ENCODE measurements at regions not wholly inside any gene's neighbourhood (a gene's known extent, or its start where the extent isn't known, plus 50 kb on each side); places are given as distances from the start of the nearest gene placed in this dataset.

GRCh38 chr2:234147335-234147861 lies 96.9 kb downstream of the SPP2 start (continued):
- TF ChIP-seq, protein P1, sequence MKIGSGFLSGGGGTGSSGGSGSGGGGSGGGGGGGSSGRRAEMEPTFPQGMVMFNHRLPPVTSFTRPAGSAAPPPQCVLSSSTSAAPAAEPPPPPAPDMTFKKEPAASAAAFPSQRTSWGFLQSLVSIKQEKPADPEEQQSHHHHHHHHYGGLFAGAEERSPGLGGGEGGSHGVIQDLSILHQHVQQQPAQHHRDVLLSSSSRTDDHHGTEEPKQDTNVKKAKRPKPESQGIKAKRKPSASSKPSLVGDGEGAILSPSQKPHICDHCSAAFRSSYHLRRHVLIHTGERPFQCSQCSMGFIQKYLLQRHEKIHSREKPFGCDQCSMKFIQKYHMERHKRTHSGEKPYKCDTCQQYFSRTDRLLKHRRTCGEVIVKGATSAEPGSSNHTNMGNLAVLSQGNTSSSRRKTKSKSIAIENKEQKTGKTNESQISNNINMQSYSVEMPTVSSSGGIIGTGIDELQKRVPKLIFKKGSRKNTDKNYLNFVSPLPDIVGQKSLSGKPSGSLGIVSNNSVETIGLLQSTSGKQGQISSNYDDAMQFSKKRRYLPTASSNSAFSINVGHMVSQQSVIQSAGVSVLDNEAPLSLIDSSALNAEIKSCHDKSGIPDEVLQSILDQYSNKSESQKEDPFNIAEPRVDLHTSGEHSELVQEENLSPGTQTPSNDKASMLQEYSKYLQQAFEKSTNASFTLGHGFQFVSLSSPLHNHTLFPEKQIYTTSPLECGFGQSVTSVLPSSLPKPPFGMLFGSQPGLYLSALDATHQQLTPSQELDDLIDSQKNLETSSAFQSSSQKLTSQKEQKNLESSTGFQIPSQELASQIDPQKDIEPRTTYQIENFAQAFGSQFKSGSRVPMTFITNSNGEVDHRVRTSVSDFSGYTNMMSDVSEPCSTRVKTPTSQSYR (CRISPR knock-in tag; IDR thresholded peaks at IDR 0.05; ENCODE audit: borderline replicate concordance): no peak
- no peak for TF ChIP-seq NFRKB (IDR thresholded peaks at IDR 0.05)
- TF ChIP-seq ZNF274 (CRISPR knock-in tag; IDR thresholded peaks at IDR 0.05): no peak
- TF ChIP-seq, protein P2, sequence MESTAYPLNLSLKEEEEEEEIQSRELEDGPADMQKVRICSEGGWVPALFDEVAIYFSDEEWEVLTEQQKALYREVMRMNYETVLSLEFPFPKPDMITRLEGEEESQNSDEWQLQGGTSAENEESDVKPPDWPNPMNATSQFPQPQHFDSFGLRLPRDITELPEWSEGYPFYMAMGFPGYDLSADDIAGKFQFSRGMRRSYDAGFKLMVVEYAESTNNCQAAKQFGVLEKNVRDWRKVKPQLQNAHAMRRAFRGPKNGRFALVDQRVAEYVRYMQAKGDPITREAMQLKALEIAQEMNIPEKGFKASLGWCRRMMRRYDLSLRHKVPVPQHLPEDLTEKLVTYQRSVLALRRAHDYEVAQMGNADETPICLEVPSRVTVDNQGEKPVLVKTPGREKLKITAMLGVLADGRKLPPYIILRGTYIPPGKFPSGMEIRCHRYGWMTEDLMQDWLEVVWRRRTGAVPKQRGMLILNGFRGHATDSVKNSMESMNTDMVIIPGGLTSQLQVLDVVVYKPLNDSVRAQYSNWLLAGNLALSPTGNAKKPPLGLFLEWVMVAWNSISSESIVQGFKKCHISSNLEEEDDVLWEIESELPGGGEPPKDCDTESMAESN (CRISPR knock-in tag; conservative IDR thresholded peaks at IDR 0.05): no peak
- TF ChIP-seq KLF6 (CRISPR knock-in tag; IDR thresholded peaks at IDR 0.05): no peak
- no peak for TF ChIP-seq SIX4 (CRISPR knock-in tag; IDR thresholded peaks at IDR 0.05)
- no peak for TF ChIP-seq AHR (CRISPR knock-in tag; IDR thresholded peaks at IDR 0.05)
- no peak for TF ChIP-seq SIN3B (IDR thresholded peaks at IDR 0.05; ENCODE audit: low read length)

GRCh38 chr2:234146087-234146826 lies 95.8 kb downstream of the SPP2 start:
- ATAC-seq: no peak
- no TSS peak for BruUV-seq (replicated peaks)
- TF ChIP-seq, protein P3, sequence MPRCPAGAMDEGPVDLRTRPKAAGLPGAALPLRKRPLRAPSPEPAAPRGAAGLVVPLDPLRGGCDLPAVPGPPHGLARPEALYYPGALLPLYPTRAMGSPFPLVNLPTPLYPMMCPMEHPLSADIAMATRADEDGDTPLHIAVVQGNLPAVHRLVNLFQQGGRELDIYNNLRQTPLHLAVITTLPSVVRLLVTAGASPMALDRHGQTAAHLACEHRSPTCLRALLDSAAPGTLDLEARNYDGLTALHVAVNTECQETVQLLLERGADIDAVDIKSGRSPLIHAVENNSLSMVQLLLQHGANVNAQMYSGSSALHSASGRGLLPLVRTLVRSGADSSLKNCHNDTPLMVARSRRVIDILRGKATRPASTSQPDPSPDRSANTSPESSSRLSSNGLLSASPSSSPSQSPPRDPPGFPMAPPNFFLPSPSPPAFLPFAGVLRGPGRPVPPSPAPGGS (CRISPR knock-in tag; IDR thresholded peaks at IDR 0.05): no peak
- TF ChIP-seq ZMYM2 (CRISPR knock-in tag; IDR thresholded peaks at IDR 0.05) (no peak), NKX3-1 (CRISPR knock-in tag; IDR thresholded peaks at IDR 0.05) (no peak), GATA4 (IDR thresholded peaks at IDR 0.05; ENCODE audit: borderline replicate concordance, low read depth) (no peak), ATRX (CRISPR knock-in tag; IDR thresholded peaks at IDR 0.05; ENCODE audit: borderline replicate concordance) (no peak), TEAD3 (CRISPR knock-in tag; optimal IDR thresholded peaks at IDR 0.05; ENCODE audit: borderline replicate concordance) (no peak), REL (CRISPR knock-in tag; conservative IDR thresholded peaks at IDR 0.05) (no peak), KDM4B (CRISPR knock-in tag; IDR thresholded peaks at IDR 0.05) (no peak), CHD2 (IDR thresholded peaks at IDR 0.05; ENCODE audit: low read depth, low read length) (no peak)

More at GRCh38 chr2:234146087-234146826, 95.8 kb downstream of the SPP2 start:
- 38% methylated on average over 8 of the region's 8 CpGs for WGBS (ENCODE audit: low lambda C conversion rate)
- no peak overlapping the region for H3K27ac ChIP-seq (ENCODE audit: extremely low read length, insufficient read depth, low read length)
- DNase-seq (ENCODE audit: low spot score) (no peak), FAIRE-seq (no peak)
- H4K20me1 ChIP-seq (ENCODE audit: insufficient read depth, low read length): no peaks in the 10 kb centered on the region
- no peak overlapping the region for H3K9ac ChIP-seq (ENCODE audit: insufficient read depth, low read depth, low read length)
- no peaks in the 10 kb centered on the region for H3K4me1 ChIP-seq (ENCODE audit: insufficient read depth, low read length)
- ChIA-PET CTCF (ENCODE audit: low intra/inter-chr PET ratio, low total read pairs) (no interaction called here), POLR2A (no interaction called here)
- in situ Hi-C loops (cut with HindIII; ENCODE audit: extremely low pct_ligation_motif_present, low pct_unique_long_range_greater_than_20kb): no loop called here
- H3K9me3 ChIP-seq (ENCODE audit: low read length): no peaks in the 10 kb centered on the region
- intact Hi-C loops (cut with micrococcal nuclease; ENCODE audit: unreplicated experiment): no loop called here
- no peak overlapping the region for H3K4me2 ChIP-seq (ENCODE audit: low read depth, low read length)
- H3K27me3 ChIP-seq (ENCODE audit: control insufficient read depth in 1 of 2, insufficient read depth in 2 of 2, low read length in 2 of 2): no peaks in the 10 kb centered on the region
- no peak overlapping the region for H3K4me3 ChIP-seq (replicated peaks in 1 of 3; ENCODE audit: insufficient read depth in 1 of 3, low read depth in 2 of 3, low read length in 3 of 3)
- H3K36me3 ChIP-seq (replicated peaks in 1 of 2; ENCODE audit: control insufficient read depth in 1 of 2, insufficient read depth in 2 of 2, low read length in 2 of 2): no peaks in the 10 kb centered on the region
- H2AFZ ChIP-seq (ENCODE audit: low read length): no peak overlapping the region
- H3K79me2 ChIP-seq (ENCODE audit: insufficient read depth, low read length): no peaks in the 10 kb centered on the region

Measured in HepG2 (cell line).